GM18870 (cell line): ENCODE measurements at regions not wholly inside any gene's neighbourhood (a gene's known extent, or its start where the extent isn't known, plus 50 kb on each side); places are given as distances from the start of the nearest gene placed in this dataset.
"Not testable (repeated sequence)": the region's sequence is repeated elsewhere in the genome, so short reads cannot be mapped to it uniquely, and the experiment has no call there.

Experiments used
- ATAC-seq: cut with Tn5 transposase; IDR thresholded peaks from one replicate; pipeline ENCODE4 v1.9.1; 2021; ENCODE audit warnings: moderate library complexity; ENCODE audit not compliant: unreplicated experiment

DNA sequence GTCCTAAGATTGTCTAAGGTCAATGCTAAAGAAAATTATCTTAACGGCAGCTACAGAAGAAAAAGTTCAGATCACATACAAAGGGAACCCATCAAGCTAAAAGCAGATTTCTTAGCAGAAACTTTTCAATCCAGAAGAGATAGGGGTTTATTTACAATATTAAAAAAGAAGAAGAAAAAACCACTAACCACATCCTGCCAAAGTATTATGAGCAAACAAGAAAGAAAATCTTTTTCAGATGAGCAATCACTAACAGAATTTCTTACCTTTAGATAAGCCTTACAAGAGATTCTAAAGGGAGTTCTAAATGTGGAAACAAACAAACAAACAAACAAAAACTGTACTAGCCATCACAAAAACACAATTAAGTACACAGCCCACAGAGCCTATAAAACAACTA is 1015.8 kb upstream of the EPHA6 start:
- ATAC-seq, result no peak

DNA sequence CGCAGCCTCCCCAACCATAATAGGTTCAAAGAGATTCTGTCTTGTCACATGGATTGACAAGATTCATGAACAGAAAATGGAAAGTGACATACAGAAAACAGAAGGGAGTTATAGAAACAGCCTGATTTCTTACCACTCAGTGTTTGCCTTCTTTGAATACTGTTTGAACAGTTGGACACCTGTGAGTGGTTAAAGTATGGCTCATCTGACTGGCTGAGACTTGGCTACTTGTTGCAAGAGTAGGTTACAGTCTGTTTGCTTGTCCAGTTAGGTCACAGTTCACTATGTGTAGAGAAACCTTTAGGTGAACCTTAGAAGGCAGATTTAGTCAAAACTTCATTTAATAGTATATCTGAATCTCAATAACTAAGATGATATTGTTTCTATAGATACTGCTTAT is 1003.9 kb upstream of the EPHA6 start:
- ATAC-seq, result no peak

DNA sequence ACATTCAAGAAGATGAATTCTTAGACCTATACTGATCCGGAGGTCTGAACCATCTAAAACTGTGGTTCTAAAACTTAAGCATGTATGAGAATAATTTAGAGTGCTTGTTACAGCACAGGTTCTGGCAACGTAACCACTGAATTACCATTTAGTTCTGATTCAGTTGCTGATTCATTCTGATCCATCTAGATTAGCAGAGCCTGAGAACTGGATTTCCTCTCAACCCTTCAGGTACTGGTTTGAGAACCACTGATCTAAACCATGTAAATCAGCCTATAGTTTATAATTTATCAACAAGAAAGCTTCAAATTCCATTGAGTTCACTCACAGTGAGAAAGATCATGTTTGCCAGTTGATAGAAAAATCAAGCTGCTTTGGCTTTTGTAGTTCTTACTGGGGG is 1001.1 kb upstream of the EPHA6 start:
- ATAC-seq, result no peak

DNA sequence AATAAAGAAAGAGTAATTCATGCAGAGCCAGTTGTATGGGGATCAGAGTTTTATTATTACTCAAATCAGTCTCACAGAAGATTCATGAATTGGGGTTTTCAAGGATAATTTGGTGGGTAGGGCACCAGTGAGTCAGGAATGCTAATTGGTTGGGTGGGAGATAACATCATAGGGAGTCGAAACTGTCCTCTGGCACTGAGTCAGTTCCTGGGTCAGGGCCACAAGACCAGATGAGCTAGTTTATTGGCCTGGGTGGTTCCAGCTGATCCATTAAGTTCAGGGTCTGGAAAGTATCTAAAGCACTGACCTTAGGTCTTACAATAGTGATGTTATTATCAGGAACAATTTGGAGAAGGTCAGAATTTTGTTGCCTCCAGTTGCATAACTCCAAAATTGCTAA is 998.6 kb upstream of the EPHA6 start:
- ATAC-seq, result no peak

DNA sequence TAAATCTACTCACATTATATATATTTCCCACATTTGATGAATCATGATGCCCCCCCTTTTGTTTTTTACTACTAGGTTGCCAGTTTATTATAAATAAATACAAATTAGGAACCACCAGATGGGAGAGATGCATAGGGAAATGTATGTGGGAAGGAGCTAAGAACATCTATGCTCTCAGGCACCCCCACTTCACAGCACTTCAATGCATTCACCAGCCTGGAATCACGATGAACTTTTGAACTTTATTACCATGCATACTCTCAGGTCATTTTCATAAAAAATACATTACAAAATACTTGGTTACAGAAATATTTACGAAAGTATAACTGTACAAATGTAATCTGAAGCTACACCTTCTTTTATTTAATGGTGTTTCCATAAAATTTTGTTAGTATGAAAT is 988.0 kb upstream of the EPHA6 start:
- ATAC-seq, result no peak

DNA sequence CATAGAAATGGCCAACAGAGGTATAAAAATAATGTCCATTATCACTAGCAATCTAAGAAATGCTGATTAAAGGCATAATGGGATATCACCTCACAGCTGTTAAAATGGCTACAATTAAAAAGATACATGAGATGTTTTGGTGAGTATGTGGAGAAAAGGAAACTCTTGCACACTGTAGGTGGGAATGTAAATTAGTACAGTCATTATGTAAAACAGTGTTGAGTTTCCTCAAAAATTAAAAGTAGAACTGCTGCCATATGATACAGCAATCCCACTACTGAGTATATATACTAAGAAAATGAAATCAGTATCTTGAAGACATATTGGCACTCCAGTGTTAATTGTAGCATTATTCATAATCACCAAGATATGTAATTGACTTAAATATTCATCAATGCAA is 982.2 kb upstream of the EPHA6 start:
- no peak for ATAC-seq

DNA sequence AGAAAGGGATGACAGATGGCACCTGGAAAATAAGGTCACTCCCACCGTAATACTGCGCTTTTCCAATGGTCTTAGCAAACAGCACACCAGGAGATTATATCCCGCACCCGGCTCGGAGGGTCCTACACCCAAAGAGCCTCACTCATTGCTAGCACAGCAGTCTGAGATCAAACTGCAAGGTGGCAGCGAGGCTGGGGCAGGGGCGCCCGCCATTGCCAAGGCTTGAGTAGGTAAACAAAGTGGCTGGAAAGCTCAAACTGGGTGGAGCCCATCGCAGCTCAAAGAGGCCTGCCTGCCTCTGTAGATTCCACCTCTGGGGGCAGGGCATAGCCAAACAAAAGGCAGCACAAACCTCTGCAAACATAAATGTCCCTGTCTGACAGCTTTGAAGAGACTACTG is 953.8 kb upstream of the EPHA6 start:
- ATAC-seq, result not testable (repeated sequence)

DNA sequence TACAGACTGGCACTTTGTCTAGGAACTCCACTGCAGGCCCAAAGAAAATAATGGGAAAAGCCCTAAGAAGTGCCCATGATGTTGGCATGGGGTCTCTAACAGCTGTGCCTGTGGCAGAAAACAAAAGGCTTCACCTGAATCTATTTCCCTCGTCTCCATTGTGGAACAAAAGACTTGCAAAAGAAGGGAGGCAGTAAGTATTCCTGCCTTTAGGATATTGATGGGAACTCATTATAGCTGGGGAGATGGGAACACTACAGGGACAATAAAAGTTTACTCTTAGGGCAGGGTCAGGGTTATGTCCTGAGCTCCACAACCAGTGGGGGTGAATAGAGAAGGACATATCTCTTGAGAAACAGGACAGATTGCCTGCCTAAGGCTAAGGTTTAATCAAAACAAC is 930.6 kb upstream of the EPHA6 start:
- no peak for ATAC-seq

DNA sequence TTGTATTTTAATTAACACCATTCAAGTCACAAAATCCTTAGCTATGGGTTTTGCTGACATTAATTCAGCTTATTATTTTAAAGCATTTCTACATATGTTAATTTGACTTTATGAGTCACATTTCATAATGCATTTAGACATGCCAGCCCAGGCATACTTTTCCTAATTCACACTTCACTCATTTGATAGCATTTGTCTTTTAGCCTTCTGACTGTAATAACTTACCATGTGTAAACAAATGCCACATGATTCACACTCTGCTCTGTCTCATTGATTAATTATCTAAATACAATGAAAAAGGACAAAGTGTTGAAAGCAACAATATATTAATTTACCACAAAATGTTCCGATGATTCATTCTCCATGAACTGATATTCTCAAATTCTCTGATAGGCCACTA is 927.8 kb upstream of the EPHA6 start:
- no peak for ATAC-seq

DNA sequence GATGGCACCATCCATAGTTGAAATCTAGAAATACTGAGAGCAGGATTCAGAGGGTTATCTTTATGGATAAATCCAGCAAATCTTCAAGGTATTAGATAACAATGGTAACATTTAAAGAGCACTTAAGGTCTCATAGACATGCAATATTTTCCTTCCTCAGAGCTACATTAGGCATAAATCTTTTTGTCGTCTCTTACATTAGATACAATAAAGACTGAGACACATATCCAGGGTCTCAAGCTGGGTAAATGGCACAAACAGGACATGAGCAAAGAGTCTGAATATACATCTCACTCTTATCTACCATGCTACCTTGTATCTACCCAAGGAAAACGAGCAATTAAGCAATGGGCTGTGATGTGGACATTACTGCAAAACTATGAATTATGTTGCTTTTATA is 927.3 kb upstream of the EPHA6 start:
- no peak for ATAC-seq

DNA sequence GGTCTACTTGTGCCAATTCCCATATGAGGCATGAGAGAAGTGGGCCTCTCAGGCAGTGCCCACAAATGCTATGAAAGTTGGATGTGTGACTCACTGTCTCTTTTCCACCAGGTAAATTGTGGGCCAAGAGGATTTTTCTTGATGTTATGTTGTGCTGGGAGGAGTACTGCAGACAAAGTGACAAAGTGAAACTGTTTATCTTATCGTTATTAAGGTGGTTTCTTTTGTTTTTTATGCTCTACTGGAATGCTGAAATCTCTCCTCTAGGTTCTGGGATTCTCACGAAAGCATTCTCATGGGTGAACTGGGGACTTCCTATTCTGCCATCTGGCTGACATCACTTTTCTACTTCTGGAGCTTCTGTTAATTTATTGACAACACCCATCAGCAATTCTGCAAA is 919.6 kb upstream of the EPHA6 start:
- ATAC-seq, result no peak

DNA sequence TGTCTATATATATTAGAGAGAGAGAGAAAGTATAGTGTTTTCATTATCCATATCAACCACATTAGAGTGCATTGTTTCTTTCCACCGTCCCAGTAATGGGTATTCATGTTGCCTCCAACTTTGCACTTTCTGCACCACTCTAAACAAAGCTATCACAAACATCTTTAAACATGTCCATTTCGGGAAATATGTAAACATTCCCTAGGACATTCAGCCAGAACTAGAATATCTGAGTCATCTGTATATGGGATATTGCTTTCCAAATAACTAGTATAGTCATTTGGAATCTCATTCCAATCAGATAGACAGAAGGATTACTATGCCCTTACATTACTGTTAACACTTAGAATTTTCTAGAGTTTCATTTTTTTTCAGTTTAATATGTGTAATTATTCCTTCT is 914.9 kb upstream of the EPHA6 start:
- ATAC-seq, result no peak

DNA sequence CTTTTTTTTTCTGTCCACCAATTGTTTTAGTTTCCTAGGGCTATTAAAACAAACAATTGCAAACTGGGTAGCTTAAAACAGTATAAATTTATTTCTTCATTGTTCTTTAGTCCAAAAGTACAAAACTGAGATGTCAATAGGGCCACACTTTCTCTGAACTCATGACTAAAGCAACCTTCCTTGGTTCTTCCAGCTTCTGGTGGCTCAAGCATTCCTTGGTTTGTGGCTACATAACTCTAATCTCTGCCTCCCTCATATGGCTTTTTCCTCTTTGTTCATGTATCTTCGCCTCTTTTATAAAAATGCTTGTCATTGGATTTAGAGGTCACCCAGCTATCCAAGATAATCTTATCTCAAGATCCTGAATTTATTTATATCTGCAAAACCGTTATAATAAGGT is 914.5 kb upstream of the EPHA6 start:
- ATAC-seq, result no peak

DNA sequence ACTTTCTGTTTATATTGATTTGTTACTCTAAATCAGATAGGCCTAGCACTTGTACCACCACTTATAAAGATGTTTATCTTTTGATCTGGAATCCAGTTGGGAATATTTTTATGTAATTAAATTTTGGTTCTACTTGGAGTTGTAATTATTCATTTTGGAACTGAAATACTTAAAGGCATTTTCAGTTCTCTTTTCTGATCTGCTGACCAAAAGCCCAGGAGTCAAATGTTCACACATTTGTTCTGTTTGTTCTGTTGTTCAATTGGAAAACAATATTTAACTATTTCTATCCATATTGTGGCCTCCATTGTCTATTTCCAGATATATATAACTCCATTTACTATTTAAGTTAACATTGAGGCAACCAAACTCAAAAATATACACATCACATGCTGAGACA is 912.4 kb upstream of the EPHA6 start:
- no peak for ATAC-seq

DNA sequence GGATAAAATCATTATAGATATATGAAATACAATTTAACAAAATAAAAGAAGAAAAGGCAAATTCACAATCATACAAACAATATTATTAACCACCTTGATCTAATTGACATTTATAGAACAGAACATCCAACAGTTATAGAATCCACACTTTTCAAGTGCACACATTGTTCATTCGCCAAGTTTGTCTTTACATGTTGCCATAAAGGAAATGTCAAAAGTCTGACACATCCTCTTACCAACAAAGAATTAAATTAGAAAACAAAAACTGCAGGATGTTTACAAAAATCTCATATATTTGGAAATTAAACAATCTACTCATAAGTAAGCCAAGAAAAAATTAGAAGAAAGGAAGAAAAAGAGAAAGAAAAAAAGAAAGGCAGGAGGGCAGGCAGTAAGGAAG is 909.2 kb upstream of the EPHA6 start:
- ATAC-seq, result no peak

DNA sequence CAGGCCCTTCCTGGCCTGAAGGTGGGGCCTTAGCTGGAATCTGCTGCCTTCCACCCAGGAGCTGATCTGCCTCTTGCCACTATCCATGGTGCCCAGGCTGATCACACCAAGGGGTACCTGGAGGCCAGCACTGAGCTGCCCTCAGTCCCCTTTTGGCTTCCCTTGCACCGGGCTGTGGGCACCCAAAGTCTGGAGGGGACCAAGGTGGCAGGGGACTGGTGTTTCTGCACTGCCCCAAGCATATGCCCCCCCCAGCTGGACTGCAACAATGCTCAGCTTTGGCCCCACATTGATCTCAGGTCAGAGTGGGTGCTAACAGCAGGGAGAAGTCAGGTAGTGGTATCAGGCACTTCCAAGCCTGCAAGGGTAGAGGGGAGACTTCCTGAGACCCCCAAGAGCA is 902.6 kb upstream of the EPHA6 start:
- ATAC-seq, result no peak

DNA sequence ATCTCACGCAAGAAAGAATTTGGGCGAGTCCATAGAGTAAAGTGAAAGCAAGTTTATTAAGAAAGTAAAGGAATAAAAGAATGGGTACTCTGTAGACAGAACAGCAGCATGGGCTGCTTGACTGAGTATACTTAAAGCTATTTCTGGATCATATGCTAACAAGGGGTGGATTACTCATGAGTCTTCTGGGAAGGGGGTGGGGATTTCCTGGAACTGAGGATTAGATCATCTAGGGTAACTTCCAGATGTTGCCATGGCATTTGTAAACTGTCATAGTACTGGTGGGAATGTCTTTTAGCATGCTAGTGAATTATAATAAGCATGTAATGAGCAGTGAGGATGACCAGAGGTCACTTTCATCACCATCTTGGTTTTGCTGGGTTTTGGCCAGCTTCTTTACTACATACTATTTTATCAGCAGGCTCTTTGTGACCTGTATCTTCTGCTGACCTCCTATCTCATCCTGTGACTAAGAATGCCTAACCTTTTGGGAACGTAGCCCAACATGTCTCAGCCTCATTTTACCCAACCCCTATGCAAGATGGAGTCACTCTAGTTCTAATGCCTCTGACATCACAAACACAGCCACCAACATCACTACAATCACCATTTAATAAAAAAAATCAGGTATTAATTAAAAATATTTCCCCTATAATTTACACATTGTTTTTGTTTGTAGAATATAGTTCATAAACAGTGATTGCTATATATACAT is 890.7 kb upstream of the EPHA6 start:
- no peak for ATAC-seq

DNA sequence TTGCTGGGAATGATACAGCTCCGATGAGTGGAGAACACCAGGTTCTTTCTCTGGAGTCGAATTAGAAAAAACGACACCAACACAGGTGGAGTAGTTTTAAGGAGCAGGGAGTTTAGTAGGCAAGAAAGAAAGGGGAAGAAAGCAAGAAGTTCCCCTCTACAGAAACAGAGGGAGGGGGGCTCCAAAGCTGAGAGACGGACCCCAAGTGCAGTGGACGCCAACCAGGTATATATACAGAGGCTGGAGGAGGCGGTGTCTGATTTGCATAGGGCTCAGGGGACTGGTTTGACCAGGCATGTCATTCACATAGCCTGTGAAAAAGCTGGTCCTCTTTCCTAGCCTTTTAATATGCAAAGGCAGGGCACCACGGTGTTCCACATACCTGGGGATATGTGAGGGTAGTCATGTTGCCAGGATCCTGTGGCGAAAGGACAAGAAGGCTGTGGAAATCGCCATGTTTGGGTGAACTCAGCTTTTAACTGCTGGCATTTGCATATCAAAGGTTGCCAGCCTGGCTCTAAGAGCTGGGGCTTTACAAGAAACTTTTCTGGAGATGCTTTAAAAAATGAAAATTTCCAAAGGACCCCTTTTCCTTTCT is 887.4 kb upstream of the EPHA6 start:
- ATAC-seq, result no peak

DNA sequence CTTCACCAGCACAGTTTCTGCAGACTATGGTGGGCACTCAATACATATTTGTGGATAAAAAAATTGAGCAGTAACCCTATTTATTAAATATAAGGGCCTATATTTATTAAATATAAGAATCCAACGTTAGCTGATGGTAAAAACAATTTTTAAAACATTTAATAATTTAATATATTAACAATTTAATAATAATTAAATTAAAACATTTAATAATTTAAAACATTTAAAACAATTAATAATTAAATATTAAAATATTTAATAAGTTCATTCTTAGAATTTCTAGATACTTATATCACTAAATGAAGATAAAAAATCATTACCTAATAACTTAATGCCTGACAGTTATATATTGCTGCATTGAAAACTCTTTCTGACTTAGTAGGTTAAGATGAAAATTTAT is 880.2 kb upstream of the EPHA6 start:
- no peak for ATAC-seq

DNA sequence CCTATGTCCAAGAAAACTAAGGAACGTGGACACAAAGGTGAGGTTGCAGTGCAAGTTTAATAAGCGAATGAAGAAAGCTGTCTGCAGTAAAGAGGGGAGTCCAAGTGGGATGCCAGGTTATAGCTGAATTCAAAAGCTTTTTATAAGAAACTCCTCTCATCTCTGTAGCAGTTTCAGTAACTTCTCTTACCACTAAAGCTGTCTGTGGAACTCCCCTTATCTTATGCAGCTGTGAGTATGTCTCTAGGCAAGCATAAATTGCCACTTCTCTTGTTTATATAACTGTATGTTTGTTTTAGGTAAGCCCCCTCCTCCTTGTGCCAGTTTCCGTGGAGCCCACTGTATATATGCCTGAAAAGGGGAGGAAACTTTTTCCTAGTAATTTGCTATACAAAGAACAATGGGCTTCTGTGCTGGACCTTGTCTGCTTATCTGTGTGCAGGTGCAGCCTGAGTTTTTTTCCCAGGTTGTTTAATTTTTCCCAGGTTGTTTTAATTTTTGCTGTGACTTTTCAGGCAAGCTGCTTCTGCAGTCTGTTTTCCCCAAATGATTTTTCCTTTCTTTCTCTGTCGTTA is 875.1 kb upstream of the EPHA6 start:
- no peak for ATAC-seq

DNA sequence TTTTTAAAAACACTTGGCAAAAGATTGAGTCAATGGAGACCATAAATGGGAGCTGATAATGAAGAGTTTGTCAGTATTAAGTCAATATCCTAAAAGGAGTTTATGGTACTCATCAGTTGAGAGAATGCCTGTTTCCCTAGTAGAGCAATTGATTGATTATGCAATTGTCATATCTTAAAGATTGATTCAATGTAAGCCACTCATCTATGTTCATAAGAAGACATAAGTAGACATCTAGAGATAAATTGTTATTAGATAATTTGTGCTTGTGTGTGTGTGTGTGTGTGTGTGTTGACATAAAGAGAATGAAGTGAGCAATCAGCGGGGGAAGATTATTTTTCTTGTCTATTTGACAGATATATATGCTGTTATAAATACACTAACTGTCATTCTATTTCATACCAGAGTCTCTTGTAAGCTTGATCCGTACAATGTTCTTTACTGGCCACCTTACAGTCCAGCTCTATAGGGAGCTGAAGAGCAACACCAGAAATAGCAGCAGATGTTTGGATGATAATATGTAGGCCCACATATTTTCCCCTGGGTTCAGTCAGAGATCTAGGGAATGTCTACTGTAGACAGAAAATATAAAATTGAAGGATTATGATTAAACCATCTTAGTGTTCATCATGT is 848.6 kb upstream of the EPHA6 start:
- no peak for ATAC-seq

DNA sequence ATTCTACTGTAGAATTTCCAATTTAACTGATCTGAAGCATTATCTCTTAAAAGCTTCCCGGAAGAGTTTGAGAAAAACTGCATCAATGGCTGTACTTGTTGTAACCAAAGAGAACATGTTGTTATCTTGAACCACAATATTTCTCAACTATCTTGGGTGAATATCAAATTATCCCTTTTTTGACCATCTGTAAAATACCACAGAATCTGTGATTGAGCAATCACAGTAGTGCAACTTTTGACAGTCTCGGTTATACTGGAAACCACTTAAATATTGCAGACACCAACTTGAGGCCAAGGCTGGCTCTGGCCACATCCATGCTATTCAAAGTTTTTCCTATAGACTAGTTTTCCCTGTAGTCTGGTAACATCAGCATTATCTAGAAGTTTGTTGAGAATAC is 842.8 kb upstream of the EPHA6 start:
- no peak for ATAC-seq
